Stimulated activated CD8-positive, alpha-beta memory T cell treated with anti-CD3 and anti-CD28 coated beads, Interleukin-7, amount 100 ng/mL, for 4 hours (primary cell): ENCODE measurements at regions not wholly inside any gene's neighbourhood (a gene's known extent, or its start where the extent isn't known, plus 50 kb on each side); places are given as distances from the start of the nearest gene placed in this dataset.

Experiments
- DNase-seq, 2 donors: peaks; one replicate each; pipeline ENCODE4 v3.0.0-alpha.2; 2020; ENCODE audit warnings: low read depth in 2 of 2

DNA sequence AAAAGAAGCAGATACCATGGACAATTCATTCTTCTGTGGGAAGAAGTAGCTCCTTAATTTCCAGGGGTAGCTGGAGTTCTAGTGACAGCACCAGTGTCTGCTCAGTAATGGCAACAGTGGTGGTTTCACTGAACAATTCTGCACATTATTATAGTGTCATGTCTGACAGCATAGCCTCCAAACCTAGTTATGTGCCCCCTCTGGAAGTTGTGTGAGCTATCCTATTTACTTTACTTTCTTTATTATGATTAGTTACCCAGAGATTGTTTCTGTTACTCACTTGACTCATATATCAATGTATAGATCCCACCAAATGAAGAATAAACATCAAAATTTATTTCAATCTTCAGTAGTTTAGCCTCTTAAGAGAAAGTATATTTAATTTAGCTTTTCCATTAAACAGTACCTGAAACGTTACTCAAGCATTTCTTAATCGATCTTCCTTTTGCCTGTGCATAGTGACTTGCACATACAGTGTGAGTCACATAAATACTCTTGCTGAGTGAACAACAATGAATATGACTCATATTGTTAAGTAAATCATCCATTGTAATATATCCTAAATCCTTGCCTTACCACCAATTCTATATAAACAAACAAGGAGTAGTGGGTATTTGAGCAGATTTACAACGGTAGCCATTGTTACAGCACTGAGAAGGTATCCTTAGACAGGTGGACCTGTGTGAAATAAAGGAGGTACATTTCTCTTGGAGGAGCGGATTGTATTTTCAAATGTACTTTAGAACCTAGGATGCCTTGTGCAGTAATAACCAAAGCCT lies 534.7 kb downstream of the ANKRD50 start:
- DNase-seq, result no peak

DNA sequence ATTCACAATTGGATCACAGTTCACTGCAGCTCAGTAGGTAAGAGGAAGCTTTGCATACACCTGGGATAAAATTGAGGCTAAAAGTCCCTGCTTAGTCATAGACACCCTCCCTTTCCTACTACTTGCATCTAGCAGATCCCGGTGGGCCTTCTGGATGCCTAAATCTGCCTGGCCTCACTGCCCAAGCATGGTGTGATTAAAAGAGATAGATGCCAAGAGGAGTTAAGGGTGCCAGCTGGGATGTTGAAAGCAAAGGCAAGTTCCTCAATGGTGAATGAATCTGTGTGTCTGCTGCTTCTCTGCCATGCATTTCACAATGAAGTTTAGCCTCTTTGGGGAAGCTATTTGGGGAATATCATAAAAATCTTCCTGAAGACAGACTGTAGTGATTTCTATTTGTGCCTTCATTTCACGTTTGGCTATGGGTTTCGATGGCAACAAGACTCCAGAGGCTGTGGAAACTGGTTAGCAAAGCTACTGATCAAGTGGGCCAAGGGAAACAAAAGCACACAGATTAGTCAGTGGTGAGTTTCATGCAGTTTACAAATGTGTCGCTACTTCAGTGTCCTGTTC lies 534.0 kb downstream of the ANKRD50 start:
- no peak for DNase-seq

DNA sequence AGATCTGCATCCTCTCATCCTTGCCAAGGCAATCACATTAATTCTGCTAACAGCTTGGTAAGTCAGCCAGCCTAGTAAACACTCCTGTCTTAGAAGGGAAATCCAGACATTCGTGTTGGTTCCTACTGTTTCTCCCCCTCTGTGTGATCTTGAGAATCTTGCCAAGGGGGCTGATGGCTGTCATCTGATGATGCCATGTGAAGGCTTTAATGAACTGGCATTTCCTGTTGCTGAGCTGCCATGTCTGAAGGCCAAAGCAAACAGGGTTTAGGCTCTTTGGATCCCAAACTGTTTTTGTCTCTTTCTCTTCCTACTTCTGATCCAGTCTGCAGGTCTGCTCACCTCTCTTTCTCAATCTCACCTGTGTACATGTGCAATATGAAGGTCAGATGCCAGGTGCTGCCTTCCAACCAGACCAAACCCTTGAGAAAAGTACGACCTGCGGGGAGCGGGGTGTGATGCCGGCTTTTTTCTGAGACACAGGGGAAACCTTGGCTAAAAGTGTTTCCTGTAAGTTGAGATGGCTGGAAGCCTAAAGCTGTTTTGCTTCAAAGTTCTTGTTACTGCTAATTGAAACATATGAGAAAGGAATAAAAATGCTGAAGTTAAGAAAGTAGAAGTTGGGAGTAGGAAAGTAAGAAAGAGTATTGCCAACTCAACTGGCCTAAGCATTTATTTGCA lies 532.9 kb downstream of the ANKRD50 start:
- DNase-seq, result no peak

DNA sequence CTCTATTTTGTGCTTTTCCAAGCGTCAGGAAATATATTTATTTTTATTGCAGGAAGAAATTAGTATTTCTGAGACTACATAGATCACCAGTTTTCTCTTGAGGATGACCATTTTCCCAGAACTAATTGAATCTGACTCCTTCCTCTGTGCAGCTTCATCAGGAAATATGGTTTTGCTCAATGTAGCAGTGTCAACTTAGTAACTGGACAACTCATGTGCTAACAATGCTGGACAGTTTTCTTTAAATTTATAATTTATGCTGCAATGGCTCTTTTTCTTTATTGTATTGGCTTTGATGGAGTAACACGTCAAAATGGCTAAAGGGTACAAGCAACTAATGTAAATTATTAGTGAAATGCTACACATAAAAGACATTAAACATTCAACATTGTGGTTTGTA lies 531.5 kb downstream of the ANKRD50 start:
- DNase-seq, result no peak

DNA sequence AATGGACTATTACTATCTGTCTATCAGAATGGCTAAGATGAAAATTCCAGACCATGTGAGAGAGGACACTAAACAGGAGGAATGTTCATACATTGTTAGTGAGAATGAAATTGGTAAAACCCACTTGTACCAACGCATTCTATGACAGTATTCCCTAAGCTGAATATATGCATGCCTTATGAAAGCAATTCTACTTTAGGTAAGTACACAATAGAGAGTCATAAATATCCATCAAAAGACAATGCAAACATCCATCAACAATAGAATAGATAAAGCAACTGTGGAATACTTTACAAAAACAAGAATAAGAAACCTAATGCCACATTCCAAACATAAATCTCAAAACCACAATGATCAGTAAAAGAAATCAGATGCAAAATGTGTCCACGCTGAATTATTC lies 529.3 kb downstream of the ANKRD50 start:
- DNase-seq, result no peak

DNA sequence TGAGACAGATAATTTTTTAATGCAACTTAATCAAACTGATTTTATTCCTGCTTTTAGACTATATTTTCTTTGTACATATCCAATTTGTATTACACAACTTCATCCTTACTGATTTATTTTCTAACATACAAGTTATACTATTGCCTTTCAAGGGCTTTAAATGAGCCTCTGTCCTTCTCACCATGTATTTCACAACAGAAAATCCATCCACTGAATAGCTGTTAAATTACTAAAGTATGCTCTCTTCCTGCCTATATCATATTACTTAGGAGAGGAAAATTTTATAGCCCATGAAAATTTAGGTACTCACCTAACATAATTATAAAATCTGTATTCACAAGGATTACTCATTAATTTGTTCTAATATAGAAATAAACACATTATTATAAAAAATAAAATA lies 528.6 kb downstream of the ANKRD50 start:
- no peak for DNase-seq

DNA sequence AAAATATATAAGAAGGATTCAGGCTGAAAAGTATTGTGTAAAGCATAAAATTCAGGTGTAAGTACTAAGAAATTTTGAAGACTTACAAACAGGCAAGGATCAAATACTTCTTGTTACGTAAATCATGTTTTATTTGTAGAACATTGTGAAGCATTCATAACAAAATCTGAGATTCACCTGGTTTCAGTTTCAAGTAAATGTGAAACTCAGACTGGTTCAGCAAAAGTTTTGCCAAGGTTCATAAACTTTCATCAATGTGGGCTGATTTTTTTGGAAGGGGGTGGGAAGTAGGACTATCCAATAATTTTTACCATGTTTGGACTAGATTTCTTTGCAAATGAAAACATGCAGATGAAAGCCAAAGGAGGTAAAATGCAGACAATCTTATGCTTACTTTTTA lies 527.7 kb downstream of the ANKRD50 start:
- DNase-seq, result no peak

DNA sequence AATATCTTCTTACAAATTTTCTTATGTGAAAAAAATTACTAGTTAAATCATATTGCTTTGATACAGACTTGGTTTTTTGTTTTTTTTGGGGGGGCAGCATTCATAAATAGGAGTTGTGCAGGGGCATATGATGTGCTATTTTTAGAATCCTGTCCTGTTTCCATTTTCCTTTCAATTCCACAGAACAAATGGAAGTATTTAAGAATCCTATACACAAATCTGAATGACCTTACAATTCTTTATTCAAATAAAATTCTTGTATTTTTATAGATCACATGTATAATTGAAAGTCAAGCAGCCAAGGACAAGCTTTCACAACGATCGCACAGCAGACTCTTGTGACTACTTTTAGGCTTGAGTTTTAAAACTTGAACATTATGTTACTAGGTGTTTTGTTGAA lies 523.9 kb downstream of the ANKRD50 start:
- DNase-seq, result no peak

DNA sequence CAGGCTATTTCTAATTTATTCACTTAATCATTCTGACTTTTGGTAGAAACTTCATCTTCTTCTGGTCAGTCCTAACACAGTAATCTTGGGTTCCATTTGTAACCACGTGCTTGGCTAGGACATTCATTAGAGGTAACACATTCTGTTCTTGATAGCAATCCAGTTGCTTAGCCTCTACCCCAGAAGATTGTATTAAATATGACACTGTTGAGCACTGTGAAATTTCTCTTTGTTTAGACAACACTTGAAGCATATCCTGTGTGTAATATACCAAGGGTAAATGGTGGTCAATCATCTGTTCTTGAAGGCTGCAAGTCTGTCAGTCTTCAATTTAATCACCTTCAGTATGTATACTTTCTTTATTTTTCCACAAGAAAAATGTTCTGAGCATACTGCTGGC lies 523.0 kb downstream of the ANKRD50 start:
- no peak for DNase-seq

DNA sequence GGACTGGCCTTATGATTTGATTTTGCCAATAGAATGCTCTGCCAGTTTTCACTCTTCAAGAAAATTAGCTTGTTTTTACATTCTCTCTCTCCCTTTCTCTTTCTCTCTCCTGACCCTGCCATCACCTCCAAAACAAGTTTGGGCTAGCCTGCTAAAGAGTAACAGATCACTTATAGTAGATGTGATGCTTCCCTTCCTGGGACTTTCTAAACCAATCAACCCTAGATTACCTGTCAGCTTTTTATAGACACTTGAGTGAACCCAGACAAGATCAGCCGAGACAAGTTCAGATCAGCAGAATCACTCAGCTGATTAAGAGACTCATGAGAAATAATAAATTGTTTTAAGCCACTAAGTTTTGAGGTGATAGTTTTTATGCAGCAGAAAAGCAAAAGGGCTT lies 521.2 kb downstream of the ANKRD50 start:
- DNase-seq, result no peak

DNA sequence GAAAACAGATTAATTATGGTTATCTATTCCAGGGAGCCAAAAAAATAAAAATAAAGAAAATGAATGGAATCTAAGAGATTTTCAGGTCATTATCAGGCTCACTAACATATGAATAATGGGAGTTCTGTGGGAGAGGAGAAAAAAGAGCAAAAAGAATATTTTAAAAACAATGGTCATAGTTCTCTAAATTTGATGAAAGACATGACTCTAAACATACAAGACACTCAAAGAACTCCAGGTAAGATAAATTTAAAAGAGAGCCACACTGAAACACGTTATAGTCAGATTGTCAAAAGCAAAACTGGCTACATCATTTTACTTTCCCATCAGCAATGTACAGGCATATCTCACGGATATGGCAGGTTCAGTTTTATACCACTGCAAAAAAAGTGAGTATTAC lies 520.0 kb downstream of the ANKRD50 start:
- no peak for DNase-seq

DNA sequence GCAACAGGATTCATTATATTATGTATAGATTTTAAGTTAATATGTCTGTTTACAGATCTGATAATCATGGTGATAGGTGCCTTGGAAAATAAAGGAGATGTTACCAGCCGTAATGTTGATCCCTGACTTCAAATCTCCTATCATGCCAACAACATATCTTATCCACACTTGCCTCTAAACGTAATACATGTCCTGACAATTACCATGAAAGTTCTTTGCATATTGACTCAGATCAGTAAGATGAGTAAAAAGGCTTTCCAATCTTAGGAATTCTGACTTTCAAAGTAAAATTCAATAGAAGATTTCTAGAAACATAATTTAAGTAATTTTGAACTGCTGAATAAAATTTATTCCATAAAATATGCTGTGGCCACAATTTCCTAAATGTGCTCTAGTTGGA lies 513.3 kb downstream of the ANKRD50 start:
- no peak for DNase-seq

DNA sequence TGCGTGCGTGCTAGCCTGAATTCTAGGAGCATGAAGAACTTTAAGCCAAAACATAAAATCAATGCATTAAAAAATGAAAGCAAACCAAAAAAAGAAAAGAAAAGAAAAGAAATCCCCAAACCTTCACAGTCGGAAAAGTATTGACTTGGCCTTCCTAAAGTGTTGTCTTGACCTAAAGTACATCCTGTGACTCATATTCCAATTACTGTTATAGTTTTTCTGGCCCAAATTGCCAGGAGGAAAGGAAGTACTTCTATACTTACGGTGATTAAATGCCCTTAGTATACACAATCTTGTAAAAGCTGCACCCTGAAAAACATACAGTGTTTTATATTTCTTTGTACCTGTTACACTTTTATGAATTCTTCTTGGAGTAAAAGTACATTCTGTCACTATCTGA lies 512.8 kb downstream of the ANKRD50 start:
- DNase-seq, result no peak

DNA sequence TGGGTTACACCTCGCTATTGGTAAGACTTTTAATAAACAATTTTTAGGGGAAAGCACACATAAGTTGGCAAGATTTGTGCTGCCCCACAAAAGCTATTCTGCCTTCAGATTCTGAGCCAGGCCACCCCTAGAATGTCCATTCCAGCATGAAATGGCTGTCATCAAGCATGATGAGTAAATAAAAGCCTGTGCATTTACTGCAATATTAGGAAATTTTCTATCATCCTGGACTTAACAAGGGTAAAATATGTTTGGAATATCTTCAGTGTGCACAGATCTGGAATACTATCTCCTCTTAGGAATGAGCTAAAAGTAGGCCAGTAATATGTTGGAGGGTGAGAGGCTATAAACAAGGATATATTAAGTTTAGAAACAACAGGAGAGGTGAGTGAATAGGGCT lies 510.9 kb downstream of the ANKRD50 start:
- no peak for DNase-seq

DNA sequence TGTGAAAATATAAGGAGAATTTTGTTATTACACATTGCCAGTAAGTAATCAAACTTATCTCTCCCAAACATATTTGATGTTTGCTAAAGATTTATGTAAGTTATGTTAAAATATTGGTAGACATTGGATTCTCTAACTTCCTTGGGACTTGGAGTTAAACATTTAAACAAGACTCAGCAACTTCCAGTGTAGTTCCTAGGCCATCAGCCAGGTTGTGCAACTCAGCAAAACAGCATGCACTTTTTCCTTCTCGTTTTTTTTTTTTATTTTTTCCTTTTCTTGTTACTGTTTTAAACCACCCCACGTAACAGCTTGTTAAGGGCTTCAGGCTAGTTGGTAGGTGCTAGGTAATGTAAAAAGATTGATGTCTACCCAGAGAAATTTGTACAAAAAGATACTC lies 510.4 kb downstream of the ANKRD50 start:
- no peak for DNase-seq

DNA sequence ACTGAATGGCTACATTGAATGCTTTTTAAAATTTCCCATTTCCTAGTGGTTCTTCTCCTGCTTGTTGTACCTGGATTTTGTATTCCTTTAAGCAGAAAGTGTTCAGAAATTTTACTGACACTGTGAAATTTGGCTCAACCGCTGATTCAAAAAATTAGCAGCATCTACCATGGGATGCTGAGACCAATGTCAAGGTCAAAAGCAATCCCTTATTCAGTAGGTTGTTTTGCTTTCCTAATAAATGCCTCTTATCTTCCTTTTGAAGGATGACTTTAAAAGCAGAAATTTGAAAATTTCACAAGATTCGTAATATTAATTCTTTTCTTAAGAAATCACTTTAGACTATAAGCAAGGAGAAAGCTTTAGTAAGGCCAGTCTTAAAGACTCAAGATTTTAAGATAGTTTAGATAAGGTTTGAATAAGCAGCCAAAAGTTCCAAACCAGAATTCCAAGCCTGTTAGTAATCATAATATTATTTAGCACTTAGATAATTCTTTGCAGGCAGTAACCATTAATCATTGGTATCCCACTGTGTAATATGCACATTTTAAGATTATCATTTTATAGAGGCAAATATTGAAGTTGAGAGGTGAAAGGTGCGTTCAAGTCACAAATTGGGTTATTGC lies 508.8 kb downstream of the ANKRD50 start:
- DNase-seq, result no peak

DNA sequence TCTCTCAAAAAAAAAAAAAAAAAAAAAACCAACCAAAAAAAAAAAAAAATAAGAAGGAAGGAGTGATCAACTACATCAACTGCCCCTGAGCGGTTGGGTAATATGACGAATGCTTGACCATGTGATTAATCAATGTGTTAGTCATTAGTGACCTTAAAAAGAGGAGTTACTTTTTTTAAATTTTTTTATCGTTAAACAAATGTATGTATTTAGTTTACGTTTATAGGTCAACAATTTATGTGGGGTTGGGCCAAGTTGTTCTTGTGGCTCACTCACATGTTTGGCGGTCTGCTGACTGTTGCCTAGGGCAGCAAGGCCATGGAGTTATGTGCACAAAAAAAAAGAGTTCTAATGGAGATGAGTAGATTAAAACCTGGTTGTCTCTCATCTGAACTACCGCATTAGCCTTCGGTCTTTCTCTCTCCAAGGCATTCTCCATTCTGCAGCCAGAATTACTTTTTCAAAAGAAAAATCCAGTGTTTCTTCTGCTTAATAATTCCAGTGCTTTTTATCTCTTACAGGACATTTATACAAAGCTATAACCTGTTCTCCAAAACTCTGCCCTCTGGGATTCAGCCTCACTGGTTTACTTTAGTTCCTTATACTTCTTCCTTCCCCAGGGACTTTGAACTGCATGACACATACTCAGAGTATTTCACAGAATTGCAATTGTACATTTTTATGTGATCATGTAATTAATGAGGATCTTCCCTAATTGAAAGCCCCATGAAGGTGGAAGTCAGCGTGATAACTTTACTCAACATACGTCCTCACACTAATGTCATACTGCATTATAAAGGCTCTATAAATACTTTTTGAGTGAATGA lies 505.5 kb downstream of the ANKRD50 start:
- no peak for DNase-seq

DNA sequence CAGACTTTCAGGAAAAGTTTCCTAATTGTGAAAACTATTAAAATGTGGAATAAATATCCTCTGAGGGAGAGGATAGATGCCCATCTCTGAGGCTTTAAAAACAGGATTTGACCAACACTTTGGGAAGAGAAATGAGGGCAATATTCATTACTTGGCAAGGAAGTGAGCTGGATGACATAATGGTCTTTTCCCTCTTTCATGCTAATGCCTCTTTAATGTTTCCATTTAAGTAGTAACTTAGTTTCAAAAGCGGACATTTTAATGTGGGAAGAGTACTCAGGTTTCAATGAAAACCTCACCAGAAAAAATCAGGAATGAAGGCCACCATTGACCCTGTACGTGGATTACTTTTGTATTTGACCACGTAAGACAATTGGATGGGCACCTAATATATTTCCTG lies 503.3 kb downstream of the ANKRD50 start:
- no peak for DNase-seq

DNA sequence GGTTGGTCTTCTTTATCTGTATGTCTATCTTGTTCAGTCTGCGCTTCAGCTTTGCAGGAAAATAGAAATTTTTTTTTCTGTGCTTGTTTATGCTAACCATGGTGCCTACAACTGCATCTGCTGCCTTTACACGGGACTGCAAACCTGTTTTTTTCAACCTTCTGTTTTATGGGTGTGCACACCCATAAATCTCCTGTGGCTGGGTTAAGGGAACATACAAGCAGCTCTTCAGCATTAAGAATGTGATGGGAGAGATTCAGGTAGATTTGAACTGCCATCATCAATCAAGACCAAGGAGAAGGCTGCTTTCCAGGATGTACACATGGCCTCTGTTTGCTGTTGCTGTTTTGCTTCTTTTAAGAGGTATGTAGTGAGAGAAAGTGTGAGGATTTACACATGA lies 502.9 kb downstream of the ANKRD50 start:
- no peak for DNase-seq

DNA sequence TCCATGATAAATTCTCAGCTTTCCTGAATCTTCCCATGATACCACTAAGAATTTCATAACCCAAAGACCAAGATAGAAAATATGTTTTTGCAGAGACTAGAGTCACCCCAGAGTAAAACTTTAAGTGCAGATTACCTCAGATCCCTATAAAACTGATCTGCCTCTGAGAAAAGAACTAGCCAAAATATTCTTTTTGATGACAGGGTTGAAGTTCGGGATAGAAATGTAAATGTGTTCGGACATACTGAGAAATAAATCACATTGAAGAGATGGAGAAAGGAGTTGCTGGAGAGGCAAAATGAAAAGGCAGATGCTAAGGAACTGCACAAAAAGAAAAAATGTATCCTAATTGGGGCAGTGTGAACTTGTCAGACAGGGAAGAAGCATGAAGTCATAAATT lies 501.8 kb downstream of the ANKRD50 start:
- no peak for DNase-seq

DNA sequence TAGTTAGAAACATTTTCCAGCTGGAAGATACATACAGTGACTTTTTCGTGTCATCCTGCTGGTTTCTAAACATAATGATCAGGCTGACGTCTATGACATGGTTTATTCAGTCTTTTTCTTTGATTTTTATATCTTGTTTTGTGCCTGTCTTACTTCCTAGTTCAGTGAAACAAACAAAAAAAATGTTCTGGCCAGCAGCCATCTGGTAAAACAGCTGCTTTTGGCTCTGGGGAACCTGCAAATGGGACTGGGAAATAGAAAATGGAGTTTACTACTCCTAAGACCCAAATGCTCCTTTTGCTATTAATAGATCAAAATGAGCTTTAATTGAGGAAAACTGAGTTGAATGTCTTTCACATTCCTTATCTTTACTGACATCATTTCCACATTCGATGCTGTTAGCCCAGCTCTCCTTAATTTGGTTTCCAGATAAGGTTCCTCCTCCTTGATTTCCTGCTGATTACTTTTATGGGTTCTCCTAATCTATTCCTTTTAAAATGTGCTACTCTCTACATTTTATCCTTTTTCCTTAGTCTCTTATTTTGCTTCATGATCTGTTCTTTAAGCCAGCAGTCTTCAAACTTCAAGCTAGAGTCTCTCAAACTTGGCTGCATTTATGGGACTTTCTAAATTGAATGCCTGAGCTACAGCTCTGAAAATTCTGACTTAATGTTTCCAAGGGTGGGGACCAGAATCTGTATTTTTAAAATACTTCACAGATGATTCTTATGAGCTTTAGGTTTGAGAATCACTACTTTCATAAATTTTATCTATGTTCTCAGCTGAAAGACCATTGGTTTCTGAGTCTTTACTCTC lies 499.5 kb downstream of the ANKRD50 start:
- no peak for DNase-seq
